H1 (cell line): ENCODE measurements at regions not wholly inside any gene's neighbourhood (a gene's known extent, or its start where the extent isn't known, plus 50 kb on each side); places are given as distances from the start of the nearest gene placed in this dataset.

Experiments
- CTCF ChIA-PET: fragments of 300-600 bp; sonication (Branson Sonifier 250); formaldehyde crosslinking; loops from one replicate; lab custom pipeline; 2021; ENCODE audit not compliant: partially characterized antibody; lab: Charles Lee
- POLR2A ChIA-PET: fragments of 300-600 bp; sonication (Branson Sonifier 250); formaldehyde crosslinking; loops from one replicate; lab custom pipeline; 2021; ENCODE audit warnings: inconsistent platforms; ENCODE audit not compliant: partially characterized antibody; lab: Charles Lee
- DNase-seq, 2 experiments: peaks; one replicate each; pipeline versions ENCODE4 v3.0.0 to v3.0.0-alpha.2; 2010 to 2022; ENCODE audit warnings: low spot score in 2 of 2, low read depth in 1 of 2, mixed read lengths in 1 of 2
- FAIRE-seq: peaks from 2 replicates; lab custom pipeline; 2011; peaks lifted over from hg19 to GRCh38; lab: Jason Lieb, UNC
- H2AFZ ChIP-seq: 2 replicates; pipeline ENCODE4 v1.8.1; 2012; ENCODE audit warnings: low read length, inconsistent platforms
- H2AK5ac ChIP-seq: 2 replicates; pipeline ENCODE4 v1.6.1; 2013; ENCODE audit warnings: low read depth, low read length
- H2BK120ac ChIP-seq: replicated peaks from 2 replicates; pipeline ENCODE3; 2013; ENCODE audit warnings: low read depth, low read length, inconsistent platforms
- H2BK12ac ChIP-seq: 2 replicates; pipeline ENCODE4 v1.6.1; 2013; ENCODE audit warnings: low read depth, low read length
- H2BK15ac ChIP-seq: 2 replicates; pipeline ENCODE4 v1.6.1; 2013; ENCODE audit warnings: low read length
- H2BK20ac ChIP-seq: 2 replicates; pipeline ENCODE4 v1.6.1; 2013; ENCODE audit warnings: low read length
- H2BK5ac ChIP-seq: 2 replicates; pipeline ENCODE4 v1.6.1; 2013; ENCODE audit warnings: low read depth, low read length
- H3K14ac ChIP-seq: 2 replicates; pipeline ENCODE4 v1.6.1; 2013; ENCODE audit warnings: inconsistent platforms; ENCODE audit not compliant: insufficient read length
- H3K18ac ChIP-seq: 2 replicates; pipeline ENCODE4 v1.6.1; 2013; ENCODE audit warnings: low read length; ENCODE audit errors: extremely low read depth
- H3K23ac ChIP-seq: 2 replicates; pipeline ENCODE4 v1.6.1; 2013; ENCODE audit warnings: inconsistent platforms; ENCODE audit not compliant: insufficient read length
- H3K23me2 ChIP-seq: 2 replicates; pipeline ENCODE4 v1.6.1; 2013; ENCODE audit warnings: low read depth, low read length
- H3K27ac ChIP-seq: 2 replicates; pipeline ENCODE4 v1.6.1; 2011; ENCODE audit warnings: low read depth, low read length, inconsistent platforms
- H3K27me3 ChIP-seq, 4 experiments: replicated peaks in 1 of 4; 1 replicate in 1 of 4; 2 replicates in 3 of 4; pipeline versions ENCODE4 v1.6.1 to v1.8.1; 2011 to 2013; ENCODE audit warnings: low read length in 3 of 4, mild to moderate bottlenecking in 3 of 4, inconsistent platforms in 2 of 4, mixed read lengths in 2 of 4, moderate library complexity in 1 of 4; ENCODE audit not compliant: control insufficient read depth in 3 of 4, insufficient read depth in 3 of 4; ENCODE audit errors: extremely low read depth in 1 of 4
- H3K36me3 ChIP-seq, 4 experiments: 2 replicates each; pipeline versions ENCODE4 v1.6.1 to v1.8.1; 2011 to 2013; ENCODE audit warnings: mild to moderate bottlenecking in 4 of 4, low read length in 3 of 4, moderate library complexity in 2 of 4, control low read depth in 1 of 4, inconsistent platforms in 1 of 4; ENCODE audit not compliant: insufficient read depth in 4 of 4, control insufficient read depth in 2 of 4
- H3K4ac ChIP-seq: replicated peaks from 2 replicates; pipeline ENCODE3; 2013; ENCODE audit warnings: low read length, low read depth, mixed read lengths, inconsistent platforms; ENCODE audit not compliant: insufficient read length
- H3K4me1 ChIP-seq, 4 experiments: replicated peaks in 1 of 4; 1 replicate in 1 of 4; 2 replicates in 3 of 4; pipeline versions ENCODE4 v1.6.1 to v1.8.1; 2011 to 2013; ENCODE audit warnings: low read length in 3 of 4, inconsistent platforms in 2 of 4, mixed read lengths in 1 of 4; ENCODE audit not compliant: insufficient read depth in 4 of 4, control insufficient read depth in 3 of 4
- H3K4me2 ChIP-seq, 2 experiments: 2 replicates each; pipeline versions ENCODE4 v1.6.1 to v1.8.1; 2011 to 2013; ENCODE audit warnings: low read depth in 2 of 2, low read length in 2 of 2, control low read depth in 1 of 2, inconsistent platforms in 1 of 2, mild to moderate bottlenecking in 1 of 2; ENCODE audit not compliant: insufficient read depth in 1 of 2
- H3K4me3 ChIP-seq, 4 experiments: fragments of 200-600, 300-600 bp in 1 of 4; sonication (generic), shearing (Covaris generic), sonication (Bioruptor Twin) in 1 of 4; 2 replicates each; pipeline versions ENCODE4 v1.5.1 to v1.8.1; 2011 to 2016; ENCODE audit warnings: low read length in 4 of 4, low read depth in 3 of 4, control low read depth in 2 of 4, inconsistent platforms in 2 of 4, mild to moderate bottlenecking in 2 of 4, mixed read lengths in 1 of 4, moderate library complexity in 1 of 4; ENCODE audit not compliant: insufficient read depth in 2 of 4; ENCODE audit errors: extremely low read depth in 1 of 4
- H3K56ac ChIP-seq: replicated peaks from 2 replicates; pipeline ENCODE3; 2013; ENCODE audit warnings: low read depth, mild to moderate bottlenecking, mixed read lengths, low read length, inconsistent platforms; ENCODE audit not compliant: insufficient read length
- H3K79me1 ChIP-seq: 2 replicates; pipeline ENCODE4 v1.6.1; 2013; ENCODE audit warnings: low read depth, low read length, control low read depth
- H3K79me2 ChIP-seq, 2 experiments: 2 replicates each; pipeline versions ENCODE4 v1.6.1 to v1.8.1; 2012 to 2013; ENCODE audit warnings: low read length in 2 of 2, mild to moderate bottlenecking in 2 of 2, inconsistent platforms in 1 of 2; ENCODE audit not compliant: insufficient read depth in 2 of 2, control insufficient read depth in 1 of 2
- H3K9ac ChIP-seq, 4 experiments: replicated peaks in 1 of 4; 1 replicate in 1 of 4; 2 replicates in 3 of 4; pipeline versions ENCODE4 v1.6.1 to v1.8.1; 2011 to 2013; ENCODE audit warnings: low read depth in 3 of 4, low read length in 3 of 4, control low read depth in 2 of 4, mild to moderate bottlenecking in 2 of 4, moderate library complexity in 2 of 4, inconsistent platforms in 1 of 4; ENCODE audit errors: extremely low read depth in 1 of 4
- H3K9me3 ChIP-seq, 2 experiments: 2 replicates each; pipeline versions ENCODE4 v1.6.1 to v1.8.1; 2012 to 2013; ENCODE audit warnings: mild to moderate bottlenecking in 2 of 2, moderate library complexity in 2 of 2, control low read depth in 1 of 2, inconsistent platforms in 1 of 2, low read depth in 1 of 2, low read length in 1 of 2, mixed read lengths in 1 of 2; ENCODE audit not compliant: insufficient read depth in 2 of 2
- H4K20me1 ChIP-seq, 2 experiments: replicated peaks in 1 of 2; 2 replicates each; pipeline versions ENCODE3 to v1.8.1; 2011 to 2013; ENCODE audit warnings: inconsistent platforms in 2 of 2, low read length in 2 of 2, mild to moderate bottlenecking in 1 of 2; ENCODE audit not compliant: insufficient read depth in 2 of 2, control insufficient read depth in 1 of 2
- H4K5ac ChIP-seq: 2 replicates; pipeline ENCODE4 v1.6.1; 2013; ENCODE audit warnings: low read length, low read depth, mixed read lengths, inconsistent platforms; ENCODE audit not compliant: insufficient read length
- H4K8ac ChIP-seq: 2 replicates; pipeline ENCODE4 v1.8.0; 2013; ENCODE audit warnings: mild to moderate bottlenecking, moderate library complexity, low read length, inconsistent platforms; ENCODE audit not compliant: insufficient read depth; ENCODE audit errors: extremely low read depth
- H4K91ac ChIP-seq: replicated peaks from 2 replicates; pipeline ENCODE3; 2013; ENCODE audit warnings: low read length, mixed read lengths, inconsistent platforms; ENCODE audit not compliant: insufficient read length
- CEBPB ChIP-seq: IDR thresholded peaks from 2 replicates; pipeline ENCODE4 v1.6.1; 2012; ENCODE audit warnings: low read depth, low read length
- FOSL1 ChIP-seq: IDR thresholded peaks from 2 replicates; pipeline ENCODE4 v1.6.1; 2011; ENCODE audit warnings: mild to moderate bottlenecking, low read depth, low read length, moderate library complexity; ENCODE audit not compliant: insufficient read depth
- TAF7 ChIP-seq: optimal IDR thresholded peaks from 2 replicates; pipeline ENCODE3; 2011; ENCODE audit warnings: low read depth, mild to moderate bottlenecking, inconsistent platforms, low read length, moderate library complexity, borderline replicate concordance
- WGBS, 2 experiments: shearing (Covaris generic) in 1 of 2; methylation state at CpG; one replicate each; pipeline versions ENCODE4 v1.1.6 to v1.1.7; 2013 to 2015; ENCODE audit warnings: low lambda C conversion rate in 2 of 2, mixed read lengths in 2 of 2, inconsistent platforms in 1 of 2, low coverage in 1 of 2, missing lambda C conversion rate in 1 of 2; ENCODE audit not compliant: insufficient replicate concordance in 2 of 2, insufficient coverage in 1 of 2, insufficient read length in 1 of 2; ENCODE audit errors: extremely low coverage in 1 of 2, missing lambda C conversion rate in 1 of 2; 5-methylcytosine and 5-hydroxymethylcytosine counted together

GRCh38 chr11:116558504-116559211 is 214.1 kb downstream of the BUD13 start:
- Histone ChIP-seq H4K20me1 (no peaks in the 10 kb centered on the region), H3K23ac (no peak overlapping the region), H3K18ac (no peak overlapping the region), H2BK120ac (no peak overlapping the region), H4K91ac (no peak overlapping the region), H4K5ac (no peak overlapping the region), H3K56ac (no peak overlapping the region), H2BK15ac (no peak overlapping the region), H3K4me2 (no peak overlapping the region), H3K9ac (no peak overlapping the region), H3K14ac (no peak overlapping the region), H2AK5ac (no peak overlapping the region), H3K27ac (no peak overlapping the region), H3K9me3 (no peaks in the 10 kb centered on the region), H4K8ac (no peak overlapping the region), H3K79me1 (no peaks in the 10 kb centered on the region), H3K79me2 (no peaks in the 10 kb centered on the region), H2AFZ (no peak overlapping the region), H3K27me3 (peaks cover 0 to 2% (median 0%) of the 10 kb centered on the region in 4 experiments; a peak in 1 of 7 replicates), H3K36me3 (no peaks in the 10 kb centered on the region), H2BK5ac (no peak overlapping the region), H2BK12ac (no peak overlapping the region), H2BK20ac (no peak overlapping the region), H3K4ac (no peak overlapping the region), H3K4me3 (no peak overlapping the region), H3K4me1 (no peaks in the 10 kb centered on the region; a peak in 1 of 7 replicates), H3K23me2 (no peaks in the 10 kb centered on the region; the same call in 1 of the 2 replicates)
- TF ChIP-seq TAF7 (no peak), CEBPB (no peak), FOSL1 (no peak)
- no peak for FAIRE-seq
- WGBS, 2 experiments = 83% methylated on average over 9 of the region's 9 CpGs; no CpG with 5 or more reads in 1 of the 2 experiments
- ChIA-PET CTCF (interaction anchor here (0.6 to 3.7 kb wide), 10 partner anchors 21 to 184 kb away, joined by 3 to 11 read pairs (median 3); no protein-coding TSS in a partner anchor), POLR2A (interaction anchor here (1.1 kb wide), 1 partner anchor 9 kb away, joined by 5 read pairs; no protein-coding TSS in a partner anchor)
- no peak for DNase-seq
